ENCODE measurements at regions not wholly inside any gene's neighbourhood (a gene's known extent, or its start where the extent isn't known, plus 50 kb on each side); places are given as distances from the start of the nearest gene placed in this dataset.

DNA sequence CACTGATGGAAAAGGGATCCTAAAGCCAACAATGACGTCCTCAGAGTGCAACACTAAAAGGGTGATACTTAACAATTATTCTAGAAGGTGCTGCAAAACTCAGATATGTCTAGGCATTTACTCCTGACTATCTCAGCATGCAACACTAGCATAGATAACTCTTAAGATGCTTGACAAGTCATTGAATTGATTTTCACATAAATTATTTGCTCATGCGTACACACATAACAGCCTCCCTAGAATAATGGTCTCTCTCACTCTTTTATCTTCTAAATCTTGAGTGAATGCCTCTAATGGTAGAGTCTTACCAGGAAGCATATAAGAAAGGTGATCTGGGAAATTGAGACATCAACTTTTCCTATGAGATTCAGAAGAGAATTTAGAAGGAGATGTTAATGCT is 1283.7 kb downstream of the MRPL39 start:
- TF ChIP-seq POLR2AphosphoS5 (IDR thresholded peaks at IDR 0.05): no peak
- no peak for TF ChIP-seq POLR2A (IDR thresholded peaks at IDR 0.05)
- no peak for TF ChIP-seq EP300 (IDR thresholded peaks at IDR 0.05; ENCODE audit: low read depth)
- TF ChIP-seq, protein P1, sequence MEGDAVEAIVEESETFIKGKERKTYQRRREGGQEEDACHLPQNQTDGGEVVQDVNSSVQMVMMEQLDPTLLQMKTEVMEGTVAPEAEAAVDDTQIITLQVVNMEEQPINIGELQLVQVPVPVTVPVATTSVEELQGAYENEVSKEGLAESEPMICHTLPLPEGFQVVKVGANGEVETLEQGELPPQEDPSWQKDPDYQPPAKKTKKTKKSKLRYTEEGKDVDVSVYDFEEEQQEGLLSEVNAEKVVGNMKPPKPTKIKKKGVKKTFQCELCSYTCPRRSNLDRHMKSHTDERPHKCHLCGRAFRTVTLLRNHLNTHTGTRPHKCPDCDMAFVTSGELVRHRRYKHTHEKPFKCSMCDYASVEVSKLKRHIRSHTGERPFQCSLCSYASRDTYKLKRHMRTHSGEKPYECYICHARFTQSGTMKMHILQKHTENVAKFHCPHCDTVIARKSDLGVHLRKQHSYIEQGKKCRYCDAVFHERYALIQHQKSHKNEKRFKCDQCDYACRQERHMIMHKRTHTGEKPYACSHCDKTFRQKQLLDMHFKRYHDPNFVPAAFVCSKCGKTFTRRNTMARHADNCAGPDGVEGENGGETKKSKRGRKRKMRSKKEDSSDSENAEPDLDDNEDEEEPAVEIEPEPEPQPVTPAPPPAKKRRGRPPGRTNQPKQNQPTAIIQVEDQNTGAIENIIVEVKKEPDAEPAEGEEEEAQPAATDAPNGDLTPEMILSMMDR (IDR thresholded peaks at IDR 0.05): no peak
- no peak overlapping the region for H3K27ac ChIP-seq
- WGBS, 2 donors (ENCODE audit: low coverage in 1 of 2): 60 to 69% methylated on average over 2 of the region's 2 CpGs
- no peaks in the 10 kb centered on the region for H3K4me1 ChIP-seq
- DNase-seq: no peak
- no peak overlapping the region for H3K4me3 ChIP-seq
- no peaks in the 10 kb centered on the region for H3K36me3 ChIP-seq
- in situ Hi-C loops (cut with MboI; ENCODE audit: low pct_ligation_motif_present in 1 of 4, low pct_unique_long_range_greater_than_20kb in 1 of 4, low sequenced_read_pairs in 3 of 4): no loop called here
- H3K27me3 ChIP-seq: no peaks in the 10 kb centered on the region
- H3K9me3 ChIP-seq: no peaks in the 10 kb centered on the region
- intact Hi-C loops (cut with DNase I; ENCODE audit: low total_unique reads): no loop called here

DNA sequence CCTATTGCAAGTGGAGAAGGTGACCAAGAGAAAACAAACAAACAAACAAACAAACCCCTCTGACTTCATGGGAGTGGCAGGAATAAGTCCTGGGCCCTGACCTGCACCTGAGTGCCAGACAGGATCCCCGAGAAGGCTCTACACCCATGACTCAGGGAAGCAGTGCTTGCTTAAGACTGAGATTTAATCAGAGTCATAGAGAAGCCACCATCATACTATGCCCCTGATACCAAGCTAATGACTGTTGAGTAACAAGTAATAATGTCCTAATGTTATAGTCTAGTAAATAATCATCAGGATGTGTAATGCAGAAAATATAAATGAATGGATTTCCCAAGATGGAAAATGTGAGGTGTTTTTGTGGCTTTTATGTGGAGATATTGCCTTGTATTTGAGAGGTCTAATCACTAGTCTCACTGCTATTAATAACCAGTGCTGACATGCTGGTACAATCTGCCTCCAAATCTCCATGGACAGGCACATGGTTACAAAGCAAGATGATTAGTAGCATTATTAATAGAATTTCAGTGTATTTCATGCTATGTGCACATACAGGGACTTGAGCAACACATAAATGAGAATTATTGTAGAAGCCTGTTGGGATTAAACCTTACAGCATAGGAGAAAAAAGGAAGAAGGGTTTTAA is 1290.9 kb downstream of the MRPL39 start:
- intact Hi-C loops (cut with DNase I; ENCODE audit: low total_unique reads): no loop called here
- H3K27me3 ChIP-seq: no peaks in the 10 kb centered on the region

DNA sequence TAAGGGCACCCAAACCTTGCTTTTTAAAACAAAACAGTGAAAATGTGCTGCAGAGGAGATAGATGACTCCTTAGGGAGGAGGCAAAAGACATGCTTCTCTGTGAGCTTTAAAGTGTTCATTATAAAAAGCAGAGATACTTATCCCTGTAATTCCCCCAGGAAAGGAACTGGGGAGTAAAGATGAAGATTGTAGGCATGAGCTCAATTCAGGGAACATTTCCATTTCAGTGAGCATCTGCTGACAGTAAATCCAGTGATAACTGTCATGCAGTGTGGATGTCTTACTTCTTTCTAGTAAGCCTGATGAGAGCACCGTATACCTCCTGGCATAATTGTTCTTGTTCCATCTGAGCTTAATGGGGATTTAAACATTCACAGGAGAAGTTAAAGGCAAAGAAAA is 1296.5 kb downstream of the MRPL39 start:
- WGBS, 2 donors (ENCODE audit: low coverage in 1 of 2): 78 to 92% methylated on average over 1 of the region's 1 CpG
- no peak for DNase-seq
- TF ChIP-seq, protein P1 (IDR thresholded peaks at IDR 0.05): no peak
- TF ChIP-seq POLR2AphosphoS5 (IDR thresholded peaks at IDR 0.05) (no peak), POLR2A (IDR thresholded peaks at IDR 0.05) (no peak), EP300 (IDR thresholded peaks at IDR 0.05; ENCODE audit: low read depth) (no peak)
- Histone ChIP-seq H3K27me3 (no peaks in the 10 kb centered on the region), H3K4me3 (no peak overlapping the region), H3K4me1 (no peaks in the 10 kb centered on the region), H3K36me3 (no peaks in the 10 kb centered on the region), H3K27ac (no peak overlapping the region), H3K9me3 (peaks cover 0 to 5% of the 10 kb centered on the region in 2 donors)
- intact Hi-C loops (cut with DNase I; ENCODE audit: low total_unique reads): no loop called here
- in situ Hi-C loops (cut with MboI; ENCODE audit: low pct_ligation_motif_present in 1 of 4, low pct_unique_long_range_greater_than_20kb in 1 of 4, low sequenced_read_pairs in 3 of 4): no loop called here

More for the DNA sequence above, 1290.9 kb downstream of the MRPL39 start:
- no peak for DNase-seq
- WGBS, 2 donors (ENCODE audit: low coverage in 1 of 2): 27% methylated on average over 1 of the region's 1 CpG; no CpG with 5 or more reads in 1 of the 2 donors
- H3K9me3 ChIP-seq: no peaks in the 10 kb centered on the region
- H3K4me3 ChIP-seq: no peak overlapping the region
- H3K36me3 ChIP-seq: no peaks in the 10 kb centered on the region
- no peaks in the 10 kb centered on the region for H3K4me1 ChIP-seq
- H3K27ac ChIP-seq: no peak overlapping the region
- TF ChIP-seq POLR2AphosphoS5 (IDR thresholded peaks at IDR 0.05): no peak
- TF ChIP-seq, protein P1 (IDR thresholded peaks at IDR 0.05): no peak
- TF ChIP-seq POLR2A (IDR thresholded peaks at IDR 0.05): no peak
- TF ChIP-seq EP300 (IDR thresholded peaks at IDR 0.05; ENCODE audit: low read depth): no peak
- in situ Hi-C loops (cut with MboI; ENCODE audit: low pct_ligation_motif_present in 1 of 4, low pct_unique_long_range_greater_than_20kb in 1 of 4, low sequenced_read_pairs in 3 of 4): no loop called here

DNA sequence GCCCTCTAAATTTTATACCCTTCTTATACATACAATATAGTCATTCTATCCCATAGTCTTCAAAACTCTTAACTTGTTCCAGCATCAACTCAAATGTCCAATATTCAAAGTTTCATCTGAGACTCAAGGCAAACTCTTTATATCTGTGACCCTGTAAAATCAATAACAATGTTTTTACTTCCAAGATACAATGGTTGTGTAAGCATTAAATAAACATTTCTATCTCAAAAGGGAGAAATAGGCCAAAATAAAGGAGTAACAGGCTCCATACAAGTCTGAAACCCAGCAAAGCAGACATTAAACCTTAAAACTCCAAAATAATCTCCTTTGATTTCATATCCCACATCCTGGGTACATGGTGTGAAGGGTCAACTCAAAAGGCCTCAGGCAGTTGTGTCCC is 1299.1 kb downstream of the MRPL39 start:
- no peak for DNase-seq
- in situ Hi-C loops (cut with MboI; ENCODE audit: low pct_ligation_motif_present in 1 of 4, low pct_unique_long_range_greater_than_20kb in 1 of 4, low sequenced_read_pairs in 3 of 4) (no loop called here), intact Hi-C loops (cut with DNase I; ENCODE audit: low total_unique reads) (no loop called here)
- Histone ChIP-seq H3K4me1 (no peaks in the 10 kb centered on the region), H3K36me3 (no peaks in the 10 kb centered on the region), H3K27me3 (no peaks in the 10 kb centered on the region), H3K27ac (no peak overlapping the region), H3K4me3 (no peak overlapping the region), H3K9me3 (peaks cover 0 to 5% of the 10 kb centered on the region in 2 donors)
- TF ChIP-seq EP300 (IDR thresholded peaks at IDR 0.05; ENCODE audit: low read depth): no peak
- no peak for TF ChIP-seq POLR2AphosphoS5 (IDR thresholded peaks at IDR 0.05)
- TF ChIP-seq, protein P1 (IDR thresholded peaks at IDR 0.05): no peak
- TF ChIP-seq POLR2A (IDR thresholded peaks at IDR 0.05): no peak

All from transverse colon (tissue), 4 donors.